Ovary (tissue), 3 donors: ENCODE measurements at regions not wholly inside any gene's neighbourhood (a gene's known extent, or its start where the extent isn't known, plus 50 kb on each side); places are given as distances from the start of the nearest gene placed in this dataset.

Source experiments
- CTCF ChIP-seq, 3 donors: fragments of 450-650 bp in 2 of 3; fragments of 200-600 bp in 1 of 3; IDR thresholded peaks; one replicate each; pipeline versions ENCODE4 v1.5.1 to v1.8.0; 2016 to 2022; ENCODE audit warnings: antibody characterized with exemption in 3 of 3, mild to moderate bottlenecking in 1 of 3
- POLR2A ChIP-seq: fragments of 450-650 bp; IDR thresholded peaks from one replicate; pipeline ENCODE4 v1.6.1; 2017; ENCODE audit warnings: antibody characterized with exemption, mild to moderate bottlenecking, moderate library complexity
- donor health status: DM: no; HTN: no; CAD: no.

GRCh38 chr12:124687174-124687902 lies 119.9 kb upstream of the NCOR2 start:
- TF ChIP-seq CTCF (IDR thresholded peaks at IDR 0.05): no peak
- TF ChIP-seq POLR2A: no peak
